Stomach (tissue), 4 donors: ENCODE measurements at regions not wholly inside any gene's neighbourhood (a gene's known extent, or its start where the extent isn't known, plus 50 kb on each side); places are given as distances from the start of the nearest gene placed in this dataset.

Experiments
- CTCF ChIP-seq, 7 experiments: fragments of 450-650 bp in 4 of 7; fragments of 200-600 bp in 3 of 7; sonication (generic) in 3 of 7; IDR thresholded peaks; one replicate each; pipeline ENCODE4 v1.5.1; 2016 to 2019; ENCODE audit warnings: antibody characterized with exemption in 7 of 7, control low read depth in 2 of 7, mild to moderate bottlenecking in 1 of 7
- POLR2A ChIP-seq, 4 donors: fragments of 450-650 bp; IDR thresholded peaks; one replicate each; pipeline ENCODE4 v1.6.1; 2016; ENCODE audit warnings: antibody characterized with exemption in 4 of 4, control low read depth in 2 of 4, mild to moderate bottlenecking in 1 of 4, moderate library complexity in 1 of 4

GRCh38 chr16:54724346-54724925 lies 206.2 kb upstream of the IRX5 start:
- TF ChIP-seq CTCF (IDR thresholded peaks at IDR 0.05): no peak
- TF ChIP-seq POLR2A (IDR thresholded peaks at IDR 0.05): no peak
